CD8-positive, alpha-beta memory T cell (primary cell): ENCODE measurements at regions not wholly inside any gene's neighbourhood (a gene's known extent, or its start where the extent isn't known, plus 50 kb on each side); places are given as distances from the start of the nearest gene placed in this dataset.
"Not testable (repeated sequence)": the region's sequence is repeated elsewhere in the genome, so short reads cannot be mapped to it uniquely, and the experiment has no call there.

ENCODE experiments used
- CTCF ChIA-PET: fragments of 350-600 bp; sonication (Branson Sonifier 250); formaldehyde crosslinking; loops from one replicate; lab custom pipeline; 2021; ENCODE audit warnings: antibody characterized with exemption; lab: Charles Lee
- POLR2A ChIA-PET: fragments of 350-600 bp; sonication (Branson Sonifier 250); formaldehyde crosslinking; loops from one replicate; lab custom pipeline; 2021; ENCODE audit warnings: antibody characterized with exemption; lab: Charles Lee
- DNase-seq, 5 donors: peaks; one replicate each; pipeline versions ENCODE4 v3.0.0 to v3.0.0-alpha.2; 2020 to 2022; ENCODE audit warnings: mixed read lengths in 1 of 5
- H3K27ac ChIP-seq: one replicate; pipeline ENCODE4 v1.7.0; 2013; ENCODE audit warnings: low read depth, mild to moderate bottlenecking, low read length, moderate library complexity
- H3K27me3 ChIP-seq: 2 replicates; pipeline ENCODE4 v1.7.0; 2013; ENCODE audit warnings: low read length, mild to moderate bottlenecking; ENCODE audit not compliant: insufficient read depth, poor library complexity, severe bottlenecking
- H3K36me3 ChIP-seq: 2 replicates; pipeline ENCODE4 v1.7.0; 2013; ENCODE audit warnings: mild to moderate bottlenecking, low read length, moderate library complexity; ENCODE audit not compliant: insufficient read depth
- H3K4me1 ChIP-seq: 2 replicates; pipeline ENCODE4 v1.7.0; 2013; ENCODE audit warnings: mild to moderate bottlenecking, low read length, moderate library complexity; ENCODE audit not compliant: insufficient read depth
- H3K4me3 ChIP-seq: 2 replicates; pipeline ENCODE4 v1.7.0; 2013; ENCODE audit warnings: mild to moderate bottlenecking, low read length
- H3K9me3 ChIP-seq: 2 replicates; pipeline ENCODE4 v1.7.0; 2013; ENCODE audit warnings: mild to moderate bottlenecking, low read length
- H3K27ac Mint-ChIP-seq, 8 donors: one replicate each; pipeline ENCODE4 v1.8.0; 2020 to 2021; ENCODE audit warnings: mixed read lengths in 8 of 8, mild to moderate bottlenecking in 6 of 8, inconsistent platforms in 3 of 8, moderate library complexity in 3 of 8
- H3K27me3 Mint-ChIP-seq, 2 donors: one replicate each; pipeline ENCODE4 v1.8.0; 2020 to 2021; ENCODE audit warnings: mixed read lengths in 2 of 2, mild to moderate bottlenecking in 1 of 2, moderate library complexity in 1 of 2
- H3K36me3 Mint-ChIP-seq, 3 donors: one replicate each; pipeline ENCODE4 v1.8.0; 2020 to 2021; ENCODE audit warnings: mixed read lengths in 3 of 3, inconsistent platforms in 1 of 3, mild to moderate bottlenecking in 1 of 3
- H3K4me1 Mint-ChIP-seq, 3 donors: one replicate each; pipeline ENCODE4 v1.8.0; 2020 to 2021; ENCODE audit warnings: mixed read lengths in 3 of 3, inconsistent platforms in 1 of 3, mild to moderate bottlenecking in 1 of 3
- H3K4me3 Mint-ChIP-seq, 7 donors: one replicate each; pipeline ENCODE4 v1.8.0; 2020 to 2021; ENCODE audit warnings: mixed read lengths in 7 of 7, mild to moderate bottlenecking in 6 of 7, moderate library complexity in 4 of 7, inconsistent platforms in 2 of 7
- H3K9me3 Mint-ChIP-seq, 5 donors: one replicate each; pipeline ENCODE4 v1.8.0; 2020 to 2022; ENCODE audit warnings: mixed read lengths in 5 of 5, mild to moderate bottlenecking in 3 of 5, moderate library complexity in 2 of 5, inconsistent platforms in 1 of 5

- no peaks in the 10 kb centered on the region for H3K9me3 ChIP-seq
- CTCF ChIA-PET = no interaction called here
These were observed 132.4 kb upstream of the PALS2 start for GRCh38 chr7:24440892-24441291.

GRCh38 chr7:24441314-24442027, 131.8 kb upstream of the PALS2 start:
- H3K9me3 ChIP-seq = no peaks in the 10 kb centered on the region
- H3K36me3 ChIP-seq = no peaks in the 10 kb centered on the region
- Mint-ChIP-seq H3K36me3 (no peaks in the 10 kb centered on the region), H3K9me3 (no peaks in the 10 kb centered on the region), H3K4me3 (peak overlapping the region in 6 of 7 donors; percentile 25 to 83 (median 51)), H3K4me1 (peaks cover 17 to 31% (median 20%) of the 10 kb centered on the region in 3 donors), H3K27ac (peak overlapping the region in 4 of 8 donors; percentile 4 to 59 (median 24)), H3K27me3 (no peaks in the 10 kb centered on the region)
- no peaks in the 10 kb centered on the region for H3K27me3 ChIP-seq
- H3K4me1 ChIP-seq = peaks cover 6% of the 10 kb centered on the region
- ChIA-PET CTCF (no interaction called here), POLR2A (no interaction called here)
- DNase-seq = peak in 1 of 5 donors; percentile 3
- no peak overlapping the region for H3K27ac ChIP-seq
- no peak overlapping the region for H3K4me3 ChIP-seq

More at GRCh38 chr7:24440892-24441291, 132.4 kb upstream of the PALS2 start:
- no peaks in the 10 kb centered on the region for H3K9me3 Mint-ChIP-seq
- H3K4me3 ChIP-seq = no peak overlapping the region
- DNase-seq = no peak
- H3K27me3 Mint-ChIP-seq = no peaks in the 10 kb centered on the region
- H3K27ac ChIP-seq = no peak overlapping the region
- POLR2A ChIA-PET = no interaction called here
- no peak overlapping the region for H3K4me3 Mint-ChIP-seq
- no peaks in the 10 kb centered on the region for H3K36me3 ChIP-seq
- no peaks in the 10 kb centered on the region for H3K27me3 ChIP-seq
- peaks cover 17 to 31% (median 20%) of the 10 kb centered on the region in 3 donors for H3K4me1 Mint-ChIP-seq
- H3K4me1 ChIP-seq = peaks cover 6% of the 10 kb centered on the region
- H3K36me3 Mint-ChIP-seq = no peaks in the 10 kb centered on the region
- peak overlapping the region in 1 of 8 donors; percentile 17 for H3K27ac Mint-ChIP-seq

- peaks cover 17 to 31% (median 20%) of the 10 kb centered on the region in 3 donors for H3K4me1 Mint-ChIP-seq
- H3K27me3 Mint-ChIP-seq = peaks cover 0 to 3% of the 10 kb centered on the region in 2 donors
- no peak overlapping the region for H3K4me3 ChIP-seq
- H3K9me3 ChIP-seq = no peaks in the 10 kb centered on the region
- DNase-seq = peak in 1 of 5 donors; percentile 1
- H3K27ac Mint-ChIP-seq = peak overlapping the region in 6 of 8 donors; percentile 12 to 59 (median 26)
- ChIA-PET POLR2A (no interaction called here), CTCF (no interaction called here)
- no peaks in the 10 kb centered on the region for H3K36me3 ChIP-seq
- H3K4me1 ChIP-seq = peaks cover 6% of the 10 kb centered on the region
- H3K27ac ChIP-seq = peak overlapping the region; percentile 31
- no peaks in the 10 kb centered on the region for H3K36me3 Mint-ChIP-seq
- H3K4me3 Mint-ChIP-seq = peak overlapping the region in 6 of 7 donors; percentile 7 to 83 (median 54)
- H3K27me3 ChIP-seq = no peaks in the 10 kb centered on the region
- no peaks in the 10 kb centered on the region for H3K9me3 Mint-ChIP-seq
These were observed 131.0 kb upstream of the PALS2 start for GRCh38 chr7:24442170-24442777.

- Mint-ChIP-seq H3K4me1 (peaks cover 15 to 22% (median 17%) of the 10 kb centered on the region in 3 donors), H3K27ac (no peak overlapping the region), H3K4me3 (no peak overlapping the region), H3K9me3 (no peaks in the 10 kb centered on the region), H3K36me3 (no peaks in the 10 kb centered on the region), H3K27me3 (peaks cover 1 to 3% of the 10 kb centered on the region in 2 donors)
- Histone ChIP-seq H3K4me1 (peaks cover 6% of the 10 kb centered on the region), H3K27ac (no peak overlapping the region), H3K4me3 (no peak overlapping the region), H3K27me3 (no peaks in the 10 kb centered on the region), H3K9me3 (no peaks in the 10 kb centered on the region), H3K36me3 (no peaks in the 10 kb centered on the region)
- ChIA-PET CTCF (no interaction called here), POLR2A (no interaction called here)
- no peak for DNase-seq
These were observed 128.4 kb upstream of the PALS2 start for GRCh38 chr7:24444666-24445440.

GRCh38 chr7:24448038-24448437, 125.2 kb upstream of the PALS2 start:
- no peak for DNase-seq
- Mint-ChIP-seq H3K4me1 (peaks cover 0 to 5% (median 3%) of the 10 kb centered on the region in 3 donors), H3K36me3 (no peaks in the 10 kb centered on the region), H3K27me3 (peaks cover 1 to 3% of the 10 kb centered on the region in 2 donors), H3K27ac (no peak overlapping the region), H3K9me3 (no peaks in the 10 kb centered on the region), H3K4me3 (no peak overlapping the region)
- Histone ChIP-seq H3K4me3 (no peak overlapping the region), H3K9me3 (no peaks in the 10 kb centered on the region), H3K4me1 (no peaks in the 10 kb centered on the region), H3K27ac (no peak overlapping the region), H3K36me3 (no peaks in the 10 kb centered on the region), H3K27me3 (no peaks in the 10 kb centered on the region)
- ChIA-PET CTCF (no interaction called here), POLR2A (no interaction called here)

GRCh38 chr7:24449416-24449815, 123.8 kb upstream of the PALS2 start:
- H3K27ac ChIP-seq, CTCF ChIA-PET, H3K4me3 Mint-ChIP-seq, H3K36me3 ChIP-seq, H3K27me3 ChIP-seq, H3K27me3 Mint-ChIP-seq, H3K4me1 ChIP-seq, H3K4me3 ChIP-seq, H3K9me3 ChIP-seq, H3K9me3 Mint-ChIP-seq, H3K36me3 Mint-ChIP-seq, H3K27ac Mint-ChIP-seq, POLR2A ChIA-PET, H3K4me1 Mint-ChIP-seq, DNase-seq: not testable (repeated sequence)

GRCh38 chr7:24455813-24456525, 117.3 kb upstream of the PALS2 start:
- Histone ChIP-seq H3K4me1 (no peaks in the 10 kb centered on the region), H3K27ac (no peak overlapping the region), H3K4me3 (no peak overlapping the region), H3K27me3 (peaks cover 4% of the 10 kb centered on the region), H3K9me3 (no peaks in the 10 kb centered on the region), H3K36me3 (no peaks in the 10 kb centered on the region)
- H3K4me3 Mint-ChIP-seq = no peak overlapping the region
- DNase-seq = no peak
- CTCF ChIA-PET = interaction anchor here (0.6 kb wide), 1 partner anchor 831 kb away, joined by 4 read pairs; no protein-coding TSS in a partner anchor
- no peaks in the 10 kb centered on the region for H3K9me3 Mint-ChIP-seq
- no peak overlapping the region for H3K27ac Mint-ChIP-seq
- H3K36me3 Mint-ChIP-seq = no peaks in the 10 kb centered on the region
- H3K27me3 Mint-ChIP-seq = peaks cover 6 to 18% of the 10 kb centered on the region in 2 donors
- POLR2A ChIA-PET = no interaction called here
- no peaks in the 10 kb centered on the region for H3K4me1 Mint-ChIP-seq
